Lower lobe of right lung (tissue), 2 donors: ENCODE measurements at regions not wholly inside any gene's neighbourhood (a gene's known extent, or its start where the extent isn't known, plus 50 kb on each side); places are given as distances from the start of the nearest gene placed in this dataset.
A peak's percentile ranks its signal among the peaks of the same experiment; 100 is the strongest.
"Not testable (repeated sequence)": the region's sequence is repeated elsewhere in the genome, so short reads cannot be mapped to it uniquely, and the experiment has no call there.

Source experiments
- ATAC-seq, 2 donors: fragments of 200-7000 bp; cut with Tn5 transposase; one replicate each; pipeline ENCODE4 v1.9.1; 2020 to 2022; ENCODE audit warnings: mild to moderate bottlenecking in 2 of 2, moderate library complexity in 2 of 2
- DNase-seq: peaks from one replicate; pipeline ENCODE4 v3.0.0-alpha.2; 2020
- H3K27ac ChIP-seq: fragments of 200-600 bp; one replicate; pipeline ENCODE4 v1.8.0; 2022
- H3K27me3 ChIP-seq: fragments of 200-600 bp; one replicate; pipeline ENCODE4 v1.8.0; 2022; ENCODE audit warnings: low read depth
- H3K36me3 ChIP-seq: fragments of 200-600 bp; one replicate; pipeline ENCODE4 v1.8.0; 2022; ENCODE audit warnings: mild to moderate bottlenecking
- H3K4me1 ChIP-seq: fragments of 200-600 bp; one replicate; pipeline ENCODE4 v1.8.0; 2022
- H3K4me3 ChIP-seq: fragments of 200-600 bp; one replicate; pipeline ENCODE4 v1.8.0; 2022; ENCODE audit warnings: mild to moderate bottlenecking
- H3K9me3 ChIP-seq: fragments of 200-600 bp; one replicate; pipeline ENCODE4 v1.8.0; 2022
- CTCF ChIP-seq: fragments of 200-600 bp; IDR thresholded peaks from one replicate; pipeline ENCODE4 v1.8.0; 2022; ENCODE audit warnings: antibody characterized with exemption, mild to moderate bottlenecking
- intact Hi-C: fragments of 100-400 bp; cut with DNase I; formaldehyde crosslinking; loops from one replicate; pipeline ENCODE4 v1.11.0; 2022
- donor health status: DM: no; HTN: yes; CAD: no; lungs with severe emphysema.

DNA sequence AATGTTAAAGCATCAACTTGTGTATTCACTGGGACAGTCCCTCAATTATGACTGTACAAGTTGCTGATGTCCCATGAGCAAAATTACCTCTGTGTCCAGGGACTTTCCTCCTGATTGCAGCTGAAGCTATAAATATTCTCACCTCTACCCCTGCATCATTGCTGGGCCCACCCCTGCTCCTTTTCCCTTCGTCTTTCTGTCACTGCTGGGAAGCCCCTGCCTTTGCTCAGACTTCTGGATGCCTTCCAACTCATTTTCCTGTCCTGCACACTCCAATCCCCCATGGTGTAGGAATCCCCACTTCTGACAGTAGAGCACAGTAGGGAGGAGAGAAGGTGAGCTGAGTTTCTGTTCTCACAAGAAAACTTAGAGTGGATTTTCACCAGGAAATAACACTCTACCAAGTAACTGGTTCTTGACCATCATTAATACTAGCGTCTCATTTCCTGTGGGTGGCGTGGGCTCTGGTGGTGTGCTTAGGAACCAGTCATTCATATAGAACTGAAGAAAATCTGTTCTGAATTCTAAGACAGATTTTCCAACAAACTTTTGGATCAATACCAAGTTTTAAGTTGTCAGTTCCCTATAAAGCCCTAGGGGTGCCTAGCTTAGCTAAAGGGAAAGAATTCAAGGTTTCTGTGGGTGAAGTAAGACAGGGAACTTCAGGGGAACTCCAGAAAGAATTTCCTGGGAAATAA is 136.2 kb upstream of the MED14 start:
- intact Hi-C loops = no loop called here
- no peak for ATAC-seq

DNA sequence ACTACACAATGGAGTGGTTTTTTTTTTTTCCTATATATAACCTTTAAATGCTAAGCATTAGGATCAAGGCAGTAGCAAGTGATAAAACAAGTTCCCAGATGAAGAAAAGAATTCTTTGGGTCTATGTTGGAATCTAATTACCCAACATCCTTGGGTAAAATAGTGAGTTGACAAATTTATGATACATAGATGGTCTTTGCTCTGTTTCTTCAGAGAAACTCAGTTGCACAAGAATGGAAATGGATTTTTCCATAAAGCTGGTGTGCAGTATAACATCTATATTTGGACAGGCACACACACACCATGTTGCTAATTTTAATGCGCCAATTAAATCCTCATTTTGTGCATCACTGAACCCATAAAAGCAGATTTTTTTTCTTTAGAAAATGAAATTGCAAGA is 137.0 kb upstream of the MED14 start:
- ATAC-seq = no peak
- Histone ChIP-seq H3K4me1 (no peaks in the 10 kb centered on the region), H3K27me3 (no peaks in the 10 kb centered on the region), H3K4me3 (no peak overlapping the region), H3K9me3 (no peaks in the 10 kb centered on the region), H3K27ac (no peak overlapping the region), H3K36me3 (no peaks in the 10 kb centered on the region)
- DNase-seq = no peak
- intact Hi-C loops = no loop called here
- TF ChIP-seq CTCF = no peak

More for the DNA sequence above, 136.2 kb upstream of the MED14 start:
- no peak for TF ChIP-seq CTCF
- no peak for DNase-seq
- Histone ChIP-seq H3K27ac (no peak overlapping the region), H3K4me1 (no peaks in the 10 kb centered on the region), H3K9me3 (no peaks in the 10 kb centered on the region), H3K27me3 (no peaks in the 10 kb centered on the region), H3K4me3 (no peak overlapping the region), H3K36me3 (no peaks in the 10 kb centered on the region)

- no peaks in the 10 kb centered on the region for H3K9me3 ChIP-seq
- no peak for TF ChIP-seq CTCF
- no peaks in the 10 kb centered on the region for H3K27me3 ChIP-seq
- DNase-seq (no peak), ATAC-seq (no peak)
- no peak overlapping the region for H3K27ac ChIP-seq
- no peak overlapping the region for H3K4me3 ChIP-seq
- H3K36me3 ChIP-seq = no peaks in the 10 kb centered on the region
- intact Hi-C loops = no loop called here
- no peaks in the 10 kb centered on the region for H3K4me1 ChIP-seq
Observed at GRCh38 chrX:40875476-40875875, 140.1 kb upstream of the MED14 start.

GRCh38 chrX:40877887-40878286 is 142.5 kb upstream of the MED14 start:
- peak; percentile 42 for TF ChIP-seq CTCF
- no peak for DNase-seq
- Histone ChIP-seq H3K36me3 (no peaks in the 10 kb centered on the region), H3K9me3 (no peaks in the 10 kb centered on the region), H3K4me1 (no peaks in the 10 kb centered on the region), H3K4me3 (peak overlapping the region; percentile 14), H3K27ac (no peak overlapping the region), H3K27me3 (no peaks in the 10 kb centered on the region)
- no peak for ATAC-seq
- intact Hi-C loops = no loop called here

- no peak for TF ChIP-seq CTCF
- intact Hi-C loops = no loop called here
- no peaks in the 10 kb centered on the region for H3K9me3 ChIP-seq
- H3K4me3 ChIP-seq = no peak overlapping the region
- no peaks in the 10 kb centered on the region for H3K4me1 ChIP-seq
- DNase-seq = no peak
- no peak overlapping the region for H3K27ac ChIP-seq
- no peaks in the 10 kb centered on the region for H3K36me3 ChIP-seq
- ATAC-seq = no peak
- H3K27me3 ChIP-seq = no peaks in the 10 kb centered on the region
Observed at GRCh38 chrX:40878766-40879165, 143.4 kb upstream of the MED14 start.

- H3K27ac ChIP-seq = not testable (repeated sequence)
Observed at GRCh38 chrX:40879172-40879571, 143.8 kb upstream of the MED14 start.

More at GRCh38 chrX:40879172-40879571, 143.8 kb upstream of the MED14 start:
- H3K27me3 ChIP-seq, intact Hi-C loops, H3K36me3 ChIP-seq, ATAC-seq, H3K4me1 ChIP-seq, H3K9me3 ChIP-seq, DNase-seq, H3K4me3 ChIP-seq: not testable (repeated sequence)
